Stimulated activated CD4-positive, alpha-beta T cell treated with anti-CD3 and anti-CD28 coated beads, Interleukin-12 subunit alpha, Interleukin-12 subunit beta, amount 100 ng/mL, for 24 hours (primary cell): ENCODE measurements at regions not wholly inside any gene's neighbourhood (a gene's known extent, or its start where the extent isn't known, plus 50 kb on each side); places are given as distances from the start of the nearest gene placed in this dataset.
"Not testable (repeated sequence)": the region's sequence is repeated elsewhere in the genome, so short reads cannot be mapped to it uniquely, and the experiment has no call there.

Experiments
- DNase-seq, 2 experiments: peaks; one replicate each; pipeline ENCODE4 v3.0.0-alpha.2; 2020; ENCODE audit warnings: low read depth in 2 of 2

GRCh38 chr9:42325561-42325960 lies 142.1 kb downstream of the SPATA31A6 start:
- not testable (repeated sequence) for DNase-seq

- DNase-seq = not testable (repeated sequence)
These were observed 143.0 kb downstream of the SPATA31A6 start for GRCh38 chr9:42326482-42326881.

- DNase-seq = not testable (repeated sequence)
These were observed 151.9 kb downstream of the SPATA31A6 start for GRCh38 chr9:42335342-42335741.

GRCh38 chr9:42335984-42336657 lies 152.7 kb downstream of the SPATA31A6 start:
- not testable (repeated sequence) for DNase-seq

GRCh38 chr9:42338275-42338674 lies 154.8 kb downstream of the SPATA31A6 start:
- not testable (repeated sequence) for DNase-seq

- not testable (repeated sequence) for DNase-seq
These were observed 156.4 kb downstream of the SPATA31A6 start for GRCh38 chr9:42339671-42340434.

- DNase-seq = not testable (repeated sequence)
These were observed 156.9 kb downstream of the SPATA31A6 start for GRCh38 chr9:42340435-42340723.

- not testable (repeated sequence) for DNase-seq
These were observed 158.4 kb downstream of the SPATA31A6 start for GRCh38 chr9:42341860-42342259.

- DNase-seq = not testable (repeated sequence)
These were observed 158.8 kb downstream of the SPATA31A6 start for GRCh38 chr9:42342297-42342696.

- not testable (repeated sequence) for DNase-seq
These were observed 161.0 kb downstream of the SPATA31A6 start for GRCh38 chr9:42344508-42344907.

- not testable (repeated sequence) for DNase-seq
These were observed 163.5 kb downstream of the SPATA31A6 start for GRCh38 chr9:42346916-42347315.

- DNase-seq = not testable (repeated sequence)
These were observed 165.7 kb downstream of the SPATA31A6 start for GRCh38 chr9:42349181-42349580.

GRCh38 chr9:42350412-42350811 lies 167.0 kb downstream of the SPATA31A6 start:
- not testable (repeated sequence) for DNase-seq

GRCh38 chr9:42357604-42358373 lies 174.3 kb downstream of the SPATA31A6 start:
- not testable (repeated sequence) for DNase-seq

GRCh38 chr9:42358626-42359247 lies 175.3 kb downstream of the SPATA31A6 start:
- not testable (repeated sequence) for DNase-seq

GRCh38 chr9:42364410-42365243 lies 181.2 kb downstream of the SPATA31A6 start:
- DNase-seq = not testable (repeated sequence)

- DNase-seq = not testable (repeated sequence)
These were observed 181.9 kb downstream of the SPATA31A6 start for GRCh38 chr9:42365244-42365945.

GRCh38 chr9:42368279-42368881 lies 184.9 kb downstream of the SPATA31A6 start:
- DNase-seq = not testable (repeated sequence)

GRCh38 chr9:42370172-42370571 lies 186.7 kb downstream of the SPATA31A6 start:
- not testable (repeated sequence) for DNase-seq

GRCh38 chr9:42371417-42371816 lies 188.0 kb downstream of the SPATA31A6 start:
- DNase-seq = not testable (repeated sequence)
